ENCODE measurements at regions not wholly inside any gene's neighbourhood (a gene's known extent, or its start where the extent isn't known, plus 50 kb on each side); places are given as distances from the start of the nearest gene placed in this dataset.

DNA sequence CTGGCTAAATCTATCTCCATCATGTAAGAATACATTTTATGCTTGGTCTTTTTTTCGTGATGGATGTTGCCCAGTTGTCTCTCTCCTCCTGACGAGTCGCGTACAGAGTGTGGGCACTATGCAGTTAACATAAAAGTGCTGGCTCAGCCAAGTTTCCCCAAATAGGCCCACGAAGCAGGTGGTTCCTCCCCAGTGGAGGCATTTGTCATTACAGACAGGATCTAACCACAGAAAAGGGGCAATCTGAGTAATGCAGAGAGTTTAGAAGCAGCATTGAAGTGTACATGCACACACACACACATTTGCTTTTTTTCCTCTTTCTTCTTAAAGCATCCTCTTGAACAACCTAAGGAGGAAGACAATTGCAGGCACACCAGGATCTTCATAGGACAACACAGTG lies 188.7 kb upstream of the VCX start:
- H3K27ac ChIP-seq: no peak overlapping the region
- H3K27me3 ChIP-seq: no peaks in the 10 kb centered on the region
- 66 to 89% methylated on average over 5 of the region's 5 CpGs for WGBS, 2 donors
- TF ChIP-seq, protein P1, sequence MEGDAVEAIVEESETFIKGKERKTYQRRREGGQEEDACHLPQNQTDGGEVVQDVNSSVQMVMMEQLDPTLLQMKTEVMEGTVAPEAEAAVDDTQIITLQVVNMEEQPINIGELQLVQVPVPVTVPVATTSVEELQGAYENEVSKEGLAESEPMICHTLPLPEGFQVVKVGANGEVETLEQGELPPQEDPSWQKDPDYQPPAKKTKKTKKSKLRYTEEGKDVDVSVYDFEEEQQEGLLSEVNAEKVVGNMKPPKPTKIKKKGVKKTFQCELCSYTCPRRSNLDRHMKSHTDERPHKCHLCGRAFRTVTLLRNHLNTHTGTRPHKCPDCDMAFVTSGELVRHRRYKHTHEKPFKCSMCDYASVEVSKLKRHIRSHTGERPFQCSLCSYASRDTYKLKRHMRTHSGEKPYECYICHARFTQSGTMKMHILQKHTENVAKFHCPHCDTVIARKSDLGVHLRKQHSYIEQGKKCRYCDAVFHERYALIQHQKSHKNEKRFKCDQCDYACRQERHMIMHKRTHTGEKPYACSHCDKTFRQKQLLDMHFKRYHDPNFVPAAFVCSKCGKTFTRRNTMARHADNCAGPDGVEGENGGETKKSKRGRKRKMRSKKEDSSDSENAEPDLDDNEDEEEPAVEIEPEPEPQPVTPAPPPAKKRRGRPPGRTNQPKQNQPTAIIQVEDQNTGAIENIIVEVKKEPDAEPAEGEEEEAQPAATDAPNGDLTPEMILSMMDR (IDR thresholded peaks at IDR 0.05): no peak
- TF ChIP-seq POLR2A (IDR thresholded peaks at IDR 0.05): no peak
- H3K4me1 ChIP-seq: no peaks in the 10 kb centered on the region
- H3K9me3 ChIP-seq: no peaks in the 10 kb centered on the region
- intact Hi-C loops (cut with DNase I; ENCODE audit: low total_unique reads): no loop called here
- H3K4me3 ChIP-seq: no peak overlapping the region
- DNase-seq: no peak
- H3K36me3 ChIP-seq (ENCODE audit: low read depth, missing control alignments): no peaks in the 10 kb centered on the region

- H3K4me3 ChIP-seq: no peak overlapping the region
- TF ChIP-seq POLR2A (IDR thresholded peaks at IDR 0.05): no peak
- TF ChIP-seq, protein P1 (IDR thresholded peaks at IDR 0.05): no peak
- no peaks in the 10 kb centered on the region for H3K9me3 ChIP-seq
- no peaks in the 10 kb centered on the region for H3K4me1 ChIP-seq
- intact Hi-C loops (cut with DNase I; ENCODE audit: low total_unique reads): no loop called here
- no peak for DNase-seq
- WGBS, 2 donors: 30 to 50% methylated on average over 3 of the region's 3 CpGs
- no peaks in the 10 kb centered on the region for H3K36me3 ChIP-seq (ENCODE audit: low read depth, missing control alignments)
- no peaks in the 10 kb centered on the region for H3K27me3 ChIP-seq
- H3K27ac ChIP-seq: no peak overlapping the region
Measured at GRCh38 chrX:7647831-7648230, 195.1 kb upstream of the VCX start.

DNA sequence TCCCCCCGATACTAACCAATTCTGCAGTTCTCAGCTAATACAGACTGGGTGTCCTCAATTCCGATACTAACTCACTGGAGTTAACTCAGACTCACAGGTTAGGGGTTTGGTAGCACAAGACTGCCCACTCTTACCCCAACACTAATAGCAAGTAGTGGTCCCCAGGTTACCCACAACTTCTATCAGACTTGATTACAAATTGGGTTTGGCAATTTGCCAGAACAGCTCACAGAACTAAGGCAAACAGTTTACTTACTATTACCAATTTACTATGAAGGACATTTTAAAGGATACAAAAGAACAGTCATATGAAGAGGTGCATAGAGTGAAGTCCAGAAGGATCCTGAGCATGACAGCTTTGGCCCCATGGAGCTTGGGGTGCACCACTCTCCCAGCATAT lies 201.8 kb upstream of the VCX start:
- no peak overlapping the region for H3K27ac ChIP-seq

DNA sequence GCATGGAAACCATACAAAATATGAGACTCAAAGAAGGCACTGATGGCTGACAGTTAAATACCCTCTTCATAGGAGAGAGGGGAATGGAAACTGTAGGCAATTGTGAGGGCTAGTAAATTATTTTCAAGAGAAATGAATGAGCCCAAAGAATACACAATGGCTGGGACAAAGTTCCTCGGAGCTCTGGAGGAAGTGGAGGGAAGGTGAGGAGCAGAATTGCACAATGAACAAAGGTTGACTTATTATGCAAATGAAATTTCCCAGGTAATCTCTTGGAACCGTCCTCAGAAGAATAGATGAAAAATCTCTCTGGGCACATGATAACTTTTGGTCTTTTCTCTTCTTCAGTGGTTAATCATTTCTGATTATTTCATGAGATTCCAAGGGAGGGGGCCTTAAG lies 202.6 kb upstream of the VCX start:
- Histone ChIP-seq H3K9me3 (no peaks in the 10 kb centered on the region), H3K27ac (no peak overlapping the region), H3K4me1 (no peaks in the 10 kb centered on the region), H3K4me3 (no peak overlapping the region), H3K36me3 (ENCODE audit: low read depth, missing control alignments) (no peaks in the 10 kb centered on the region), H3K27me3 (no peaks in the 10 kb centered on the region)
- TF ChIP-seq POLR2A (IDR thresholded peaks at IDR 0.05): no peak
- TF ChIP-seq, protein P1 (IDR thresholded peaks at IDR 0.05): no peak
- 88 to 93% methylated on average over 2 of the region's 2 CpGs for WGBS, 2 donors
- intact Hi-C loops (cut with DNase I; ENCODE audit: low total_unique reads): no loop called here
- no peak for DNase-seq

More for the DNA sequence above, 201.8 kb upstream of the VCX start:
- intact Hi-C loops (cut with DNase I; ENCODE audit: low total_unique reads): no loop called here
- Histone ChIP-seq H3K4me1 (no peaks in the 10 kb centered on the region), H3K27me3 (no peaks in the 10 kb centered on the region), H3K36me3 (ENCODE audit: low read depth, missing control alignments) (no peaks in the 10 kb centered on the region), H3K9me3 (no peaks in the 10 kb centered on the region), H3K4me3 (no peak overlapping the region)
- WGBS, 2 donors: 88 to 96% methylated on average over 2 of the region's 2 CpGs
- no peak for DNase-seq
- no peak for TF ChIP-seq POLR2A (IDR thresholded peaks at IDR 0.05)
- TF ChIP-seq, protein P1 (IDR thresholded peaks at IDR 0.05): no peak

DNA sequence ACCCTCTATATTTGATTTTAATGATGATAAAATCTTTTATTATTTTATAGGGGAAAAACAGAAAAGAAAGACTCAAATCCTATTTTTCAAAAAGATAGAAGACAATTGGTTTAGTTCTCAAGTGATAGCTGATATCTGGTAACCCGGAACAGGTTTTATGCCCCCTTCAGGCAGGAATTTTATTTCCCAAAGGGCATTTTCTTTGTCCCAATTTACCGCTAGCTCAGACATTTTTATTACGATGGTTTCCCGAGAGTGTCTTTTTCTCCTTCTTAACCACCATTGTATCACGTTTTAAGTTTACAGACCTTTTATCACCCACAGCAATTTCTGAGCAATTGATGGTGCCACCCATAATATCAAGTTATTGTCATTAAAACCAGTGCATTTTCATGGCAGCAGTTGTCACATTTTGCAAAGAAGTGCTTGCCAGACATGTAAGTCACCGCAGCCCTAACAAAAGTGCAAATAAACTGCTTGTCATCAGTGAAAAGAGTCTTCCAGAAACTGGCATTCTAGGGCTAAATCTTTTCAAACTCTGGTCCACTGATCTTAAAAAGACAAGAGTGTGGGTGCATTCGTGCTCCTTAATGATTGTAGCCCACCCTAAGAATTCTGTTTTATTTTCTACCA lies 204.8 kb upstream of the VCX start:
- no peak for DNase-seq
- no peaks in the 10 kb centered on the region for H3K4me1 ChIP-seq
- H3K36me3 ChIP-seq (ENCODE audit: low read depth, missing control alignments): no peaks in the 10 kb centered on the region
- H3K4me3 ChIP-seq: no peak overlapping the region
- no peak overlapping the region for H3K27ac ChIP-seq
- TF ChIP-seq, protein P1 (IDR thresholded peaks at IDR 0.05): no peak
- TF ChIP-seq POLR2A (IDR thresholded peaks at IDR 0.05): no peak
- intact Hi-C loops (cut with DNase I; ENCODE audit: low total_unique reads): no loop called here
- WGBS, 2 donors: 79 to 85% methylated on average over 7 of the region's 7 CpGs
- H3K9me3 ChIP-seq: no peaks in the 10 kb centered on the region
- H3K27me3 ChIP-seq: no peaks in the 10 kb centered on the region
